ENCODE measurements at regions not wholly inside any gene's neighbourhood (a gene's known extent, or its start where the extent isn't known, plus 50 kb on each side); places are given as distances from the start of the nearest gene placed in this dataset.

GRCh38 chr5:103993031-103993430 lies 430.4 kb upstream of the NUDT12 start:
- no TSS peak for BruUV-seq (replicated peaks)
- Histone ChIP-seq H2AFZ (ENCODE audit: low read depth, low read length, poor library complexity, severe bottlenecking) (no peak overlapping the region), H3K4me3 (replicated peaks in 1 of 2; ENCODE audit: low read depth in 1 of 2, low read length in 2 of 2) (no peak overlapping the region), H3K27me3 (ENCODE audit: insufficient read depth, low read length) (no peaks in the 10 kb centered on the region), H3K27ac (ENCODE audit: low read depth, low read length) (no peak overlapping the region), H3K9ac (ENCODE audit: low read length) (no peak overlapping the region), H3K9me3 (ENCODE audit: control insufficient read depth in 1 of 2, insufficient read depth in 1 of 2, low read depth in 1 of 2, low read length in 2 of 2) (no peaks in the 10 kb centered on the region), H3K9me2 (ENCODE audit: insufficient read depth) (no peaks in the 10 kb centered on the region), H3K4me2 (ENCODE audit: low read length) (no peak overlapping the region), H3K79me2 (ENCODE audit: insufficient read depth, low read length) (no peaks in the 10 kb centered on the region), H3K36me3 (ENCODE audit: control insufficient read depth in 1 of 2, insufficient read depth in 2 of 2, low read length in 2 of 2) (no peaks in the 10 kb centered on the region), H3K4me1 (ENCODE audit: control insufficient read depth in 1 of 2, insufficient read depth in 2 of 2, low read length in 2 of 2) (no peaks in the 10 kb centered on the region), H4K20me1 (ENCODE audit: insufficient read depth) (no peaks in the 10 kb centered on the region)
- intact Hi-C loops (cut with micrococcal nuclease) = no loop called here
- no peak for DNase-seq (ENCODE audit: low read depth, low spot score)
- RAD21 ChIA-PET (ENCODE audit: low non-redundant PET in 1 of 2, low total read pairs in 2 of 2, uncharacterized antibody in 2 of 2, unreplicated experiment in 2 of 2) = no interaction called here
- CTCF ChIA-PET = no interaction called here
- TF ChIP-seq ZNF274 (IDR thresholded peaks at IDR 0.05; ENCODE audit: low read depth, low read length) (no peak), POLR2AphosphoS5 (IDR thresholded peaks at IDR 0.05; ENCODE audit: low read depth, low read length) (no peak), MAX (IDR thresholded peaks at IDR 0.05) (no peak), EZH2 (IDR thresholded peaks at IDR 0.05) (no peak)
- POLR2A ChIA-PET = no interaction called here
- no peak for ATAC-seq

GRCh38 chr5:103990064-103990463 lies 427.5 kb upstream of the NUDT12 start:
- no peak overlapping the region for H3K9ac ChIP-seq (ENCODE audit: low read length)
- no peak for ATAC-seq
- BruUV-seq (replicated peaks) = no TSS peak
- H3K36me3 ChIP-seq (ENCODE audit: control insufficient read depth in 1 of 2, insufficient read depth in 2 of 2, low read length in 2 of 2) = no peaks in the 10 kb centered on the region
- H3K79me2 ChIP-seq (ENCODE audit: insufficient read depth, low read length) = no peaks in the 10 kb centered on the region
- H3K9me2 ChIP-seq (ENCODE audit: insufficient read depth) = no peaks in the 10 kb centered on the region
- ChIA-PET CTCF (no interaction called here), POLR2A (no interaction called here), RAD21 (ENCODE audit: low non-redundant PET in 1 of 2, low total read pairs in 2 of 2, uncharacterized antibody in 2 of 2, unreplicated experiment in 2 of 2) (no interaction called here)
- H3K4me1 ChIP-seq (ENCODE audit: control insufficient read depth in 1 of 2, insufficient read depth in 2 of 2, low read length in 2 of 2) = no peaks in the 10 kb centered on the region
- no peaks in the 10 kb centered on the region for H3K27me3 ChIP-seq (ENCODE audit: insufficient read depth, low read length)
- no peak overlapping the region for H3K4me3 ChIP-seq (replicated peaks in 1 of 2; ENCODE audit: low read depth in 1 of 2, low read length in 2 of 2)
- no peak overlapping the region for H3K27ac ChIP-seq (ENCODE audit: low read depth, low read length)
- H2AFZ ChIP-seq (ENCODE audit: low read depth, low read length, poor library complexity, severe bottlenecking) = no peak overlapping the region
- intact Hi-C loops (cut with micrococcal nuclease) = no loop called here
- no peak overlapping the region for H3K4me2 ChIP-seq (ENCODE audit: low read length)
- no peak for DNase-seq (ENCODE audit: low read depth, low spot score)
- no peaks in the 10 kb centered on the region for H3K9me3 ChIP-seq (ENCODE audit: control insufficient read depth in 1 of 2, insufficient read depth in 1 of 2, low read depth in 1 of 2, low read length in 2 of 2)
- H4K20me1 ChIP-seq (ENCODE audit: insufficient read depth) = no peaks in the 10 kb centered on the region
- TF ChIP-seq ELF1 (IDR thresholded peaks at IDR 0.05; ENCODE audit: borderline replicate concordance, low read depth) (no peak), CEBPB (IDR thresholded peaks at IDR 0.05; ENCODE audit: low read depth) (no peak), SIN3A (IDR thresholded peaks at IDR 0.05; ENCODE audit: low read depth) (no peak), EZH2 (IDR thresholded peaks at IDR 0.05) (no peak), ZBTB33 (IDR thresholded peaks at IDR 0.05; ENCODE audit: extremely low read depth, insufficient replicate concordance, low read length) (no peak), FOSL1 (IDR thresholded peaks at IDR 0.05; ENCODE audit: low read depth) (no peak), EZH2phosphoT487 (IDR thresholded peaks at IDR 0.05; ENCODE audit: borderline replicate concordance) (no peak)
- TF ChIP-seq, protein P1, sequence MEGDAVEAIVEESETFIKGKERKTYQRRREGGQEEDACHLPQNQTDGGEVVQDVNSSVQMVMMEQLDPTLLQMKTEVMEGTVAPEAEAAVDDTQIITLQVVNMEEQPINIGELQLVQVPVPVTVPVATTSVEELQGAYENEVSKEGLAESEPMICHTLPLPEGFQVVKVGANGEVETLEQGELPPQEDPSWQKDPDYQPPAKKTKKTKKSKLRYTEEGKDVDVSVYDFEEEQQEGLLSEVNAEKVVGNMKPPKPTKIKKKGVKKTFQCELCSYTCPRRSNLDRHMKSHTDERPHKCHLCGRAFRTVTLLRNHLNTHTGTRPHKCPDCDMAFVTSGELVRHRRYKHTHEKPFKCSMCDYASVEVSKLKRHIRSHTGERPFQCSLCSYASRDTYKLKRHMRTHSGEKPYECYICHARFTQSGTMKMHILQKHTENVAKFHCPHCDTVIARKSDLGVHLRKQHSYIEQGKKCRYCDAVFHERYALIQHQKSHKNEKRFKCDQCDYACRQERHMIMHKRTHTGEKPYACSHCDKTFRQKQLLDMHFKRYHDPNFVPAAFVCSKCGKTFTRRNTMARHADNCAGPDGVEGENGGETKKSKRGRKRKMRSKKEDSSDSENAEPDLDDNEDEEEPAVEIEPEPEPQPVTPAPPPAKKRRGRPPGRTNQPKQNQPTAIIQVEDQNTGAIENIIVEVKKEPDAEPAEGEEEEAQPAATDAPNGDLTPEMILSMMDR (IDR thresholded peaks at IDR 0.05 in 2 of 3, conservative IDR thresholded peaks at IDR 0.05 in 1 of 3; ENCODE audit: borderline replicate concordance in 1 of 3, insufficient read depth in 1 of 3, low read depth in 2 of 3, low read length in 2 of 3) = no peak

All from HCT116 (cell line).